Liver (tissue), 8 donors: ENCODE measurements at regions not wholly inside any gene's neighbourhood (a gene's known extent, or its start where the extent isn't known, plus 50 kb on each side); places are given as distances from the start of the nearest gene placed in this dataset.

Experiments used
- DNase-seq: peaks from one replicate; pipeline ENCODE4 v3.0.0-alpha.2; 2017; ENCODE audit warnings: low spot score
- H3K27ac ChIP-seq, 2 donors: one replicate each; pipeline ENCODE4 v1.7.0; 2013; ENCODE audit warnings: inconsistent platforms in 2 of 2, low read length in 2 of 2, control low read depth in 1 of 2, low read depth in 1 of 2, mild to moderate bottlenecking in 1 of 2
- H3K27me3 ChIP-seq, 4 donors: one replicate each; pipeline versions ENCODE4 v1.6.1 to v1.7.0; 2013; ENCODE audit warnings: low read length in 3 of 4, inconsistent platforms in 1 of 4, mild to moderate bottlenecking in 1 of 4, moderate library complexity in 1 of 4; ENCODE audit not compliant: control insufficient read depth in 4 of 4, insufficient read depth in 4 of 4
- H3K36me3 ChIP-seq, 4 donors: one replicate each; pipeline versions ENCODE4 v1.6.1 to v1.7.0; 2013; ENCODE audit warnings: low read length in 3 of 4, mild to moderate bottlenecking in 3 of 4, low read depth in 1 of 4, moderate library complexity in 1 of 4; ENCODE audit not compliant: control insufficient read depth in 4 of 4, insufficient read depth in 3 of 4
- H3K4me1 ChIP-seq, 4 donors: one replicate each; pipeline versions ENCODE4 v1.6.1 to v1.7.0; 2013; ENCODE audit warnings: low read length in 3 of 4, mild to moderate bottlenecking in 3 of 4, moderate library complexity in 1 of 4; ENCODE audit not compliant: control insufficient read depth in 4 of 4, insufficient read depth in 4 of 4
- H3K4me3 ChIP-seq, 3 donors: one replicate each; pipeline versions ENCODE4 v1.6.1 to v1.7.0; 2013; ENCODE audit warnings: low read length in 3 of 3, control low read depth in 1 of 3, low read depth in 1 of 3, mild to moderate bottlenecking in 1 of 3
- H3K9ac ChIP-seq, 2 donors: one replicate each; pipeline ENCODE4 v1.7.0; 2013; ENCODE audit warnings: low read length in 2 of 2, mild to moderate bottlenecking in 2 of 2, moderate library complexity in 2 of 2, control low read depth in 1 of 2, low read depth in 1 of 2
- H3K9me3 ChIP-seq, 4 donors: one replicate each; pipeline versions ENCODE4 v1.6.1 to v1.7.0; 2013; ENCODE audit warnings: low read length in 3 of 4; ENCODE audit not compliant: control insufficient read depth in 4 of 4
- ATF3 ChIP-seq: IDR thresholded peaks from 2 replicates; pipeline ENCODE4 v1.6.1; 2016; ENCODE audit warnings: antibody characterized with exemption
- CTCF ChIP-seq: fragments of 150-350 bp; IDR thresholded peaks from 2 replicates; pipeline ENCODE4 v1.5.1; 2017; ENCODE audit warnings: improper control_type of control experiment, low read depth, low read length; ENCODE audit not compliant: missing input control
- EGR1 ChIP-seq, 2 donors: IDR thresholded peaks; 2 replicates each; pipeline ENCODE4 v1.6.1; 2016 to 2018; ENCODE audit warnings: antibody characterized with exemption in 2 of 2, low read depth in 2 of 2
- FOXA1 ChIP-seq: IDR thresholded peaks from 2 replicates; pipeline ENCODE4 v1.6.1; 2016; ENCODE audit warnings: antibody characterized with exemption
- FOXA2 ChIP-seq: IDR thresholded peaks from 2 replicates; pipeline ENCODE4 v1.6.1; 2016; ENCODE audit warnings: antibody characterized with exemption
- GABPA ChIP-seq, 2 donors: IDR thresholded peaks in 1 of 2; conservative IDR thresholded peaks in 1 of 2; 2 replicates each; pipeline ENCODE4 v1.6.1; 2016; ENCODE audit warnings: antibody characterized with exemption in 2 of 2, mild to moderate bottlenecking in 1 of 2, moderate library complexity in 1 of 2
- HNF4A ChIP-seq, 2 donors: conservative IDR thresholded peaks; 2 replicates each; pipeline ENCODE4 v1.6.1; 2016; ENCODE audit warnings: antibody characterized with exemption in 2 of 2, mild to moderate bottlenecking in 2 of 2
- HNF4G ChIP-seq: IDR thresholded peaks from 2 replicates; pipeline ENCODE4 v1.6.1; 2016; ENCODE audit warnings: antibody characterized with exemption
- JUND ChIP-seq, 2 donors: IDR thresholded peaks; 2 replicates each; pipeline ENCODE4 v1.6.1; 2016; ENCODE audit warnings: antibody characterized with exemption in 2 of 2
- MAX ChIP-seq: IDR thresholded peaks from 2 replicates; pipeline ENCODE4 v1.6.1; 2016; ENCODE audit warnings: antibody characterized with exemption
- NR2F2 ChIP-seq: IDR thresholded peaks from 2 replicates; pipeline ENCODE4 v1.6.1; 2016; ENCODE audit warnings: antibody characterized with exemption
- RAD21 ChIP-seq, 2 donors: IDR thresholded peaks; 2 replicates each; pipeline ENCODE4 v1.6.1; 2016; ENCODE audit warnings: antibody characterized with exemption in 2 of 2, mild to moderate bottlenecking in 2 of 2
- REST ChIP-seq: IDR thresholded peaks from 2 replicates; pipeline ENCODE4 v1.6.1; 2016; ENCODE audit warnings: antibody characterized with exemption, mild to moderate bottlenecking
- RXRA ChIP-seq, 2 donors: IDR thresholded peaks; 2 replicates each; pipeline ENCODE4 v1.6.1; 2017 to 2018; ENCODE audit warnings: antibody characterized with exemption in 2 of 2, mild to moderate bottlenecking in 1 of 2
- SP1 ChIP-seq: IDR thresholded peaks from 2 replicates; pipeline ENCODE4 v1.6.1; 2018; ENCODE audit warnings: antibody characterized with exemption, mild to moderate bottlenecking
- TAF1 ChIP-seq: conservative IDR thresholded peaks from 2 replicates; pipeline ENCODE4 v1.6.1; 2016; ENCODE audit warnings: antibody characterized with exemption, mild to moderate bottlenecking
- YY1 ChIP-seq: IDR thresholded peaks from 2 replicates; pipeline ENCODE4 v1.6.1; 2016; ENCODE audit warnings: antibody characterized with exemption, mild to moderate bottlenecking
- ZBTB33 ChIP-seq: IDR thresholded peaks from 2 replicates; pipeline ENCODE4 v1.6.1; 2016; ENCODE audit warnings: antibody characterized with exemption
- WGBS: extraction: QIAGEN DNeasy Blood & Tissue Kit; methylation state at CpG from one replicate; pipeline ENCODE4 v1.1.7; 2013; 5-methylcytosine and 5-hydroxymethylcytosine counted together
- donor health status: healthy.
- donor health status: healthy.
- donor health status: healthy.
- donor health status: healthy.
- donor health status: healthy.

- no peak for TF ChIP-seq CTCF
Measured at GRCh38 chr20:11453430-11453829, 464.3 kb upstream of the BTBD3 start (continued).

GRCh38 chr20:11454966-11455799 is 462.5 kb upstream of the BTBD3 start:
- DNase-seq, result no peak
- no peaks in the 10 kb centered on the region for H3K36me3 ChIP-seq
- TF ChIP-seq HNF4G (no peak), ATF3 (no peak), RAD21 (IDR thresholded peaks at IDR 0.05) (no peak), HNF4A (conservative IDR thresholded peaks at IDR 0.05) (no peak), ZBTB33 (no peak), REST (no peak), GABPA (IDR thresholded peaks at IDR 0.05 in 1 of 2, conservative IDR thresholded peaks at IDR 0.05 in 1 of 2) (no peak), TAF1 (no peak), RXRA (IDR thresholded peaks at IDR 0.05) (no peak), NR2F2 (no peak), SP1 (no peak), CTCF (no peak), FOXA1 (no peak), EGR1 (IDR thresholded peaks at IDR 0.05; ENCODE audit: low read depth in 2 of 2) (no peak), YY1 (no peak), MAX (no peak), JUND (IDR thresholded peaks at IDR 0.05) (no peak), FOXA2 (no peak)
- H3K4me3 ChIP-seq, result no peak overlapping the region
- WGBS, result 49% methylated on average over 7 of the region's 7 CpGs
- H3K27me3 ChIP-seq, result no peaks in the 10 kb centered on the region
- H3K4me1 ChIP-seq, result no peaks in the 10 kb centered on the region
- no peak overlapping the region for H3K9ac ChIP-seq
- no peaks in the 10 kb centered on the region for H3K9me3 ChIP-seq
- H3K27ac ChIP-seq, result no peak overlapping the region
